ENCODE measurements at regions not wholly inside any gene's neighbourhood (a gene's known extent, or its start where the extent isn't known, plus 50 kb on each side); places are given as distances from the start of the nearest gene placed in this dataset.
"Not testable (repeated sequence)": the region's sequence is repeated elsewhere in the genome, so short reads cannot be mapped to it uniquely, and the experiment has no call there.

DNA sequence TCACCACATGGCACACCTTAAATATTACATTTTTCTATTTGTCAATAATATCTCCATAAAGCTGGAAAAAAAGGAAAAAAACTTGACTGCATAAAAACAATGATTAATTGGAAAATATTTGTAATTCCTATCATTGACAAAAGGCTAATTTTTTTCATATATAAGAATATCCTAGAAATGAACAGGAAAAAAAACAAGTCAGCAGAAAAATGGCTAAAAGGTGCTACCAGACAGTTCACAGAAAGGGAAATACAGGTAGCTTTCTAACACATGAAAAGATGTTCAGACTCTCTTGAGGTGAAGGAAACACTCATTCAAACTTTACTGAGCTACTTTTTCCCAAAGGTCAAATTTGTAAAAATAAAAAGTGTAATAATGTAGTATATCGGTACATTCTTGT, 104.1 kb upstream of the SCAF8 start:
- DNase-seq (ENCODE audit: low read depth, low spot score), result no peak

DNA sequence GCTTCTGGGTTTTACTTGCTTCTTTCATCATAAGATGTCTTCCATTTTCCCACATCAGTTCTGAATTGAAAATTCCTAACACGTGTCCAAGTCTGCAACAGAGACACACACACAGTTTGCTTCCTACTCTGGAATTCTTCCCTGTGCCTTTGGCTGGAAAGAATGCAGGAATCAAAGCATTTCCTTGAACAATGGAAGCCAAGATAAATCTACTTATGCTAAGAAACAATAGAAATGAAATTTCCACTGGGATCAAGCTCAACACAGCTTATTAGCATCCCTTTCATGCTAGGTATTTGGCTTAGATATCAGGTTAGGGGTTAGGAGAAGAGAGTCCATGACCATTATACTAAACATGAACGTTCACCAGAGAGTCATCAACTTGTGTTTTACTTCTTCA, 101.1 kb upstream of the SCAF8 start:
- no peak for DNase-seq (ENCODE audit: low read depth, low spot score)

- no peak for DNase-seq (ENCODE audit: low read depth, low spot score)
These were observed 95.8 kb upstream of the SCAF8 start for GRCh38 chr6:154637392-154637791.

DNA sequence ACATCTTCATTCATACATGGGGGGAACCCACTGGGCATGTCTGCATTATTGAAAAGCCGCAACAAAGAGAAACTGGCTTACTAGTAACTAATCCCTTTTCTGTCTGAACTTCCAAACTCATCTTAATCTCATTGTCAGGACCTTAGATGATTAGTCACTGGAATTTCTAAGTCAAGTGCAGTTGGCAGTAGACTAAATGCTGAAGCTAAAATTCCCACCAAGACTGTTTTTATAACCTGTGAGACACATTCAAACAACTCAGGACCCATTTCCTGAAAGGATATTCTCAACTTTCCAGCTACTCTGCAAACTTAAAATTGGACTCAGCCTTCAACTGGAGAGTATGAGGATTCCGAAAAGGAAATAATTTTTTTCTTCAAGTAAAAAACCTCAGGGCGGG, 94.8 kb upstream of the SCAF8 start:
- no peak for DNase-seq (ENCODE audit: low read depth, low spot score)

DNA sequence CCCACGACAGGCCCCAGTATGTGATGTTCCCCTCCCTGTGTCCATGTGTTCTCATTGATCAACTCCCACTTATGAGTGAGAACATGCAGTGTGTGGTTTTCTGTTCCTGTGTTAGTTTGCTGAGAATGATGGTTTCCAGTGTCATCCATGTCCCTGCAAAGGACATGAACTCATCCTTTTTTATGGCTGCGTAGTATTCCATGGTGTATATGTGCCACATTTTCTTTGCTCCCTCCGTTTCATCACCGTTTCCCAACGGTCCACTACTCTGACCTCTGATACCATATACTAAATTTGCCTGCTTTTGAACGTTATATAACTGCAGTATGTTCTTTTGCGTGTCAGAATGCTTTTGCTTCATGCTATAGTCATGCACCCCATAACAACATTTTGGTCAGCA, 94.0 kb upstream of the SCAF8 start:
- not testable (repeated sequence) for DNase-seq (ENCODE audit: low read depth, low spot score)

DNA sequence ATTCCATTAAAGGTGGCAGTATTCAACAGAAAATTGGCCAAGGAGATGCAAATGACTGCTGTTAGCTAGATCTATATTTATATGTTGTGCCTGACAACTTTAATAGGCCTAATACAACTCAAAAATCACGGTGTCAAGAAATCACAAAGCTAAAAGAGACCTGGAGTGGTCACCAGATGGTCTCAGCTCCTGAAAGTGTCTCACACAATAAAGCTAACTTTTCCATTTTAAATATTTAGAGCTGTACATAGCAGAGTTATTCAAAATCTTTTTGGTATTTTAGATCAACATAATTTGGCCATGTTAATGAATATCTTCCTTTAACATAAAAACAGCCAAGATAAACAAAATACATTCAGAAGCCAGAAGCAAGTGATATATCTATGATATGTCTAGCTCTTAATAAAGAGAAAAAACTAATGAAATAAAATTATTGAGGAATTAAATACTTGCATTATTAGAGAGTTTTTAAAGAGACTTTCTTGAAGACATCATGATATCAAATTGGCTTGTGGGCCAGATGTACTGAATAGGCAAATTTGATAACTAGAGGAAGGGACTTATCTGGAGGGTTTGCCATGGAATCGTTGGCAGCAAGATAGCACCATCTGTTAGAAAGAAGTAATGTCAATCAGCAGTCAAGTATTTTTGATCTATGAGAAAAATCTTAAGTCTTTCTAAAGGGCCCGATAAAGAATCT, 84.9 kb upstream of the SCAF8 start:
- DNase-seq (ENCODE audit: low read depth, low spot score), result no peak

GRCh38 chr6:154648888-154649205, 84.4 kb upstream of the SCAF8 start:
- no peak for DNase-seq (ENCODE audit: low read depth, low spot score)

- DNase-seq (ENCODE audit: low read depth, low spot score), result no peak
These were observed 83.5 kb upstream of the SCAF8 start for GRCh38 chr6:154649721-154650120.

DNA sequence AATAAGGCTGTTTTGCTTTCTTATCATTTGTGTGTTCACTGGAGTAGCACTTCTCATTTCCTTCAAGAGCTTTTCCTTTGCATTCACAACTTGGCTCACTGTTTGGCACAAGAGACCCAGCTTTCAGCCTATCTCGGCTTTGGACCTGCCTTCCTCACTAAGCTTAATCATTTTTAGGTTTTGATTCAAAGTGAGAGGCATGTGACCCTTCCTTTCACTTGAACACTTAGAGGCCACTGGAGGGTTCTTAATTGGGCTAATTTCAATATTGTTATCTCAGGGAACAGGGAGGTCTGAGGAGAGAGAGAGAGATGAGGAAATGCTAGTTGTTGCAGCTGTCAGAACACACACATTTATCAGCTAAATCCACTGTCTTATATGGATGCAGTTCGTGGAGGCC, 82.9 kb upstream of the SCAF8 start:
- DNase-seq (ENCODE audit: low read depth, low spot score), result no peak

DNA sequence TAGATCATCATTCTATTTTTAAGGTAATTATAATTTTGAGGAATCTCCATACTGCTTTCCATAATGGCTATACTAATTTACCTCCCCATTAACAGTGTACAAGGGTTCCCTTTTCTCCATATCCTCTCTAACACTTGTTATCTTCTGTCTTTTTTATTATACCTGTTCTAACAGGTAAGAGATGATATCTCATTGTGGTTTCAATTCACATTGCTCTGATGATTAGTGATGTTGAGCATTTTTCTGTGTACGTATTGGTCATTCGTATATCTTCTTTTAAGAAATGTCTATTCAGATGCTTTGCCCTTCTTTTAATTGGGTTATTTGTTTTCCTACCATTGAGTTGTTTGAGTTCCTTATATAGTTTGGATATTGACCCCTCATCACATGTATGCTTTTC, 81.6 kb upstream of the SCAF8 start:
- DNase-seq (ENCODE audit: low read depth, low spot score), result no peak

DNA sequence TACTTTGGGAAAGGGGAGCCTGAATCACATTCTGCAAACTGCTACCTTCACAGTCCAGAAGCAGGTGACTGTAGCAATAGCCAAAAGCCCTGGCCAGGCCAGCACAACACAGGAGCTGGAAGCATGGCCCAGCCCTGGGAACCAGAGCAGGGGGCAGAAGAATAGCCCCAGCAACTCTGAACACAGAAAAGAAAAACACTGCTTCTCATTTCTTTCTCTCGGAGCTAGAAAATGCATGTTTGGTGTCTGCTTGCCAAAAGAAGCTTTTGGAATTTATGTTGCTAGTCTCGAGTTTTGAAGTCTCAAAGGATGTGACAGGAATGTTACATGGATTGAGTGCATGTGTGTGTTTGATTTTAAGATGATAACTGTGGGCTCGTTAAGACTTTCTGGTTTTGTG, 79.8 kb upstream of the SCAF8 start:
- DNase-seq (ENCODE audit: low read depth, low spot score), result no peak

GRCh38 chr6:154653853-154654252, 79.4 kb upstream of the SCAF8 start:
- DNase-seq (ENCODE audit: low read depth, low spot score), result no peak

GRCh38 chr6:154656660-154657059, 76.6 kb upstream of the SCAF8 start:
- DNase-seq (ENCODE audit: low read depth, low spot score), result no peak

- DNase-seq (ENCODE audit: low read depth, low spot score), result no peak
These were observed 71.4 kb upstream of the SCAF8 start for GRCh38 chr6:154661768-154662167.

DNA sequence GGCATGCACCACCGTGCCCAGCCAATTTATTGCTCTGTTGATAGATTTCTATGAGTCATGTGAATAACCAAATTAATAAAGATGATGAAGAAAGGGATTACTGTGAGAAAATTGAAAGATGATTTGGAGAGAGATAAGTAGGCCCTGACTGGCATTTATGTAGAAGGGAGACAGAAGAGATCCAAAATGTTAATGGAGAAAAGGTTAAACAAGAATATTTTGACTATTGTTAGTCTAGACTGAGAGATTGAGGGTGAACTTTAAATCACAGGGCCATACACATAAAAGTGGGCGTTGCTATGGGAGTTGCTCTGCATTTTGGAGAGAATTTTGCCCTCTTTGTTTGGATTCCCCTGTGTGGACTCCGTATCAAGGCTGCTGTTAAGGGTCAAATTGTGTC, 68.9 kb upstream of the SCAF8 start:
- DNase-seq (ENCODE audit: low read depth, low spot score), result no peak

GRCh38 chr6:154668156-154668555, 65.1 kb upstream of the SCAF8 start:
- no peak for DNase-seq (ENCODE audit: low read depth, low spot score)

DNA sequence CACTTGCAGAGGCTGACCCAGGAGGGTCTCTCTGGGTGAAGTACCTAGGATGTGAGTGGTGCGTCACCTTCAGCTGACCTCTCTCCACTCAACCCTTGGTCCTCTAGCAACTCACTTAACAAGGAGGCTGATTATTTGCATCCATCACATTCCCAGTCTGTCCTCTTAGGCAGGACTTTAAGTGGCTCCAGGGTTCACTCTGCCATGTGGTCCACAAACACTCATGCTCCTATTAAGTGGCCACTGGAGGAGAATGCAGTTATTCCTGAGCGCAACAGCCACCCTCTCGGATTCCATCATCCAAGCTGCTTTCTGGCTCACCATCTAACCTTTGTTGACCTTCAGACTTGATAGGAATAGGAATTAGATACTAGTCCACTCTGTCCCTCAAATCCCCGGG, 61.1 kb upstream of the SCAF8 start:
- no peak for DNase-seq (ENCODE audit: low read depth, low spot score)

DNA sequence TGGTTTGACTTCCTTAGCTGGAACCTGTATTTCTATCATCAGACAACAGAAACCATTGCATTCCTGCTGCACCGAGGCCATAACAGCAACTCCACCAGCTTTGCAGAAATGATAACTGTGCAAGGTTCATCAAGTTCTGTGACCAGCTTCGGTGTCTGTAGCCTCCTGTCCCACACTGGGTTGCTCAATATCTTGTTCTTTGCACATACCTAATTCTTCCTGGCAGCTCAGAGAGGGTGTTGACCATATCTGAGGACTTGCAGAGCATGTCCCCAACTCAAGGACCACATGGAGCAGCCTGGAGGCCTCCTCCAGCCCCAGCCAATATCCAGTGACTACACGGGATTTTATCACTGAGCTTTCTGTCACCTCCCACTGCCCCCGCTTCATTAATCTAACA, 59.3 kb upstream of the SCAF8 start:
- no peak for DNase-seq (ENCODE audit: low read depth, low spot score)

GRCh38 chr6:154675602-154676088, 57.6 kb upstream of the SCAF8 start:
- peak; percentile 95 for DNase-seq (ENCODE audit: low read depth, low spot score)

DNA sequence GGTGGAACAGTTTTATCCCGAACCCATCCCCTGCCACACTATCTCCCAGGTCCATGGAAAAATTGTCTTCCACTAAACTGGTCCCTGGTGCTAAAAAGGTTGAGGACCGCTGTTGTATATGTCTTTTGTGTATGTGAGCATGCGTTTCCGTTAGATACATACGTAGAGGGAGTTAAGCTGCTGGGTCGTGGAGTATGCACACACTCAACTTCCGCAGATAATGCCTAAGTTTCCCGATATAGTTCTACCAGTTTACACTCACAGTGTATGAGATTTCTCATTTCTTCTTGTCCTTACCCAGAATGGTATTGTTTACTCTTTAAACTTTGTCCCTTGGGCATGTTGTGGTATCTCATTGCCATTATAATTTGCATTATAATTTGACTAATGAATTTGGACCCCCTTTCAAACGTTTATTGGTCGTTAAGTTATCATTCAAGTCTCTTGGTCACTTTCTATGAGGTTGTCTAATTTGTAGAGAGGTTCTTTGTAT, 50.5 kb upstream of the SCAF8 start:
- DNase-seq (ENCODE audit: low read depth, low spot score), result no peak

Measured in brain pericyte (primary cell).